K562 (cell line): ENCODE measurements at regions not wholly inside any gene's neighbourhood (a gene's known extent, or its start where the extent isn't known, plus 50 kb on each side); places are given as distances from the start of the nearest gene placed in this dataset.

Experiments used
- ATAC-seq: fragments of 200-7000 bp; cut with Tn5 transposase; 3 replicates; pipeline ENCODE4 v1.9.1; 2020; ENCODE audit warnings: moderate library complexity
- BruUV-seq: library from RNA; stranded (reverse); fragments of 400-500 nt; replicated peaks from 2 replicates; lab custom pipeline; 2021; lab: Mats Ljungman, UMichigan
- CTCF ChIA-PET: fragments of 300-600 bp; formaldehyde crosslinking; extraction: SDS; loops from one replicate; lab custom pipeline; 2021; ENCODE audit warnings: low intra/inter-chr PET ratio; lab: Yijun Ruan, JAX
- POLR2A ChIA-PET: fragments of 300-600, 350-650 bp; sonication (Branson Sonifier 250); formaldehyde crosslinking; extraction: SDS; loops from one replicate; lab custom pipeline; 2021; ENCODE audit warnings: antibody characterized with exemption, inconsistent platforms; lab: Yijun Ruan, JAX
- DNase-seq, 4 experiments: peaks; one replicate each; pipeline versions ENCODE4 v3.0.0 to v3.0.0-alpha.2; 2011 to 2018; ENCODE audit warnings: low spot score in 3 of 4, mixed read lengths in 3 of 4; ENCODE audit errors: extremely low read depth in 1 of 4
- FAIRE-seq: peaks from 2 replicates; lab custom pipeline; 2011; peaks lifted over from hg19 to GRCh38; lab: Jason Lieb, UNC
- H2AFZ ChIP-seq: 2 replicates; pipeline ENCODE4 v1.6.0; 2011; ENCODE audit warnings: low read depth, low read length, control low read depth, inconsistent platforms
- H3K27ac ChIP-seq: fragments of 200-600 bp; 3 replicates; pipeline ENCODE4 v1.8.0; 2011; ENCODE audit warnings: low read depth, mild to moderate bottlenecking, control low read depth, inconsistent platforms, low read length, moderate library complexity, mixed read lengths; ENCODE audit errors: extremely low read depth
- H3K27me3 ChIP-seq, 2 experiments: fragments of 300-600 bp in 1 of 2; 2 replicates in 1 of 2; 3 replicates in 1 of 2; pipeline versions ENCODE4 v1.6.0 to v1.8.0; 2011; ENCODE audit warnings: inconsistent platforms in 2 of 2, low read length in 2 of 2, mild to moderate bottlenecking in 1 of 2, mixed read lengths in 1 of 2, moderate library complexity in 1 of 2; ENCODE audit not compliant: control insufficient read depth in 2 of 2, insufficient read depth in 2 of 2
- H3K36me3 ChIP-seq: fragments of 300-600 bp; 3 replicates; pipeline ENCODE4 v1.8.0; 2011; ENCODE audit warnings: mild to moderate bottlenecking, low read length, inconsistent platforms; ENCODE audit not compliant: control insufficient read depth, insufficient read depth
- H3K4me1 ChIP-seq, 2 experiments: fragments of 200-600 bp in 1 of 2; replicated peaks in 1 of 2; 2 replicates in 1 of 2; 3 replicates in 1 of 2; pipeline versions ENCODE4 v1.5.1 to v1.8.0; 2011; ENCODE audit warnings: inconsistent platforms in 2 of 2, low read length in 2 of 2, mild to moderate bottlenecking in 1 of 2, mixed read lengths in 1 of 2, moderate library complexity in 1 of 2; ENCODE audit not compliant: control insufficient read depth in 2 of 2, insufficient read depth in 2 of 2
- H3K4me2 ChIP-seq: 2 replicates; pipeline ENCODE4 v1.6.1; 2011; ENCODE audit warnings: low read length, control low read depth, inconsistent platforms, mixed read lengths; ENCODE audit not compliant: insufficient read depth
- H3K4me3 ChIP-seq: fragments of 200-600 bp; sonication (generic), shearing (Covaris generic); 2 replicates; pipeline ENCODE4 v1.5.1; 2016; ENCODE audit warnings: control low read depth, inconsistent platforms
- H3K79me2 ChIP-seq: fragments of 200-600 bp; 3 replicates; pipeline ENCODE4 v1.8.0; 2011; ENCODE audit warnings: low read length, inconsistent platforms; ENCODE audit not compliant: control insufficient read depth, insufficient read depth
- H3K9ac ChIP-seq, 2 experiments: 2 replicates each; pipeline versions ENCODE4 v1.6.0 to v1.6.1; 2011; ENCODE audit warnings: low read depth in 2 of 2, low read length in 2 of 2, control low read depth in 1 of 2, inconsistent platforms in 1 of 2, mild to moderate bottlenecking in 1 of 2, mixed read lengths in 1 of 2; ENCODE audit not compliant: insufficient read depth in 1 of 2
- H3K9me1 ChIP-seq: one replicate; pipeline ENCODE4 v1.6.0; 2011; ENCODE audit warnings: inconsistent platforms, mild to moderate bottlenecking, low read length, moderate library complexity; ENCODE audit not compliant: control insufficient read depth, insufficient read depth
- H3K9me3 ChIP-seq: replicated peaks from 2 replicates; pipeline ENCODE4 v1.5.1; 2011; ENCODE audit warnings: low read depth, low read length, inconsistent platforms; ENCODE audit not compliant: control insufficient read depth, insufficient read depth
- H4K20me1 ChIP-seq: replicated peaks from 2 replicates; pipeline ENCODE4 v1.6.1; 2011; ENCODE audit warnings: low read length, inconsistent platforms, mixed read lengths; ENCODE audit not compliant: control insufficient read depth, insufficient read depth
- BRF1 ChIP-seq: IDR thresholded peaks from 3 replicates; pipeline ENCODE4 v1.6.1; 2011; ENCODE audit warnings: borderline replicate concordance, mild to moderate bottlenecking; ENCODE audit not compliant: insufficient read length; ENCODE audit errors: extremely low read depth
- GTF2B ChIP-seq: IDR thresholded peaks from 2 replicates; pipeline ENCODE4 v1.6.1; 2011; ENCODE audit not compliant: insufficient read length; ENCODE audit errors: extremely low read depth
- HDAC3 ChIP-seq: fragments of 450-650 bp; IDR thresholded peaks from 2 replicates; pipeline ENCODE4 v1.6.1; 2018; ENCODE audit warnings: borderline replicate concordance, mild to moderate bottlenecking, moderate library complexity; ENCODE audit not compliant: partially characterized antibody
- IRF9 ChIP-seq: fragments of 450-650 bp; IDR thresholded peaks from 2 replicates; pipeline ENCODE4 v1.6.1; 2016; ENCODE audit warnings: missing biosample characterization, missing genetic modification characterization
- PKNOX1 ChIP-seq: fragments of 450-650 bp; IDR thresholded peaks from 2 replicates; pipeline ENCODE4 v1.6.1; 2016
- RREB1 ChIP-seq: fragments of 250-450 bp; sonication (Bioruptor Pico); IDR thresholded peaks from 2 replicates; pipeline ENCODE4 v1.4.0; 2020
- SIRT6 ChIP-seq: IDR thresholded peaks from one replicate; pipeline ENCODE4 v1.6.1; 2012; ENCODE audit warnings: low read depth, mild to moderate bottlenecking, control low read depth, inconsistent platforms, low read length, moderate library complexity
- WHSC1 ChIP-seq: IDR thresholded peaks from one replicate; pipeline ENCODE4 v1.6.1; 2012; ENCODE audit warnings: low read length, control low read depth, inconsistent platforms
- ZBTB5 ChIP-seq: fragments of 450-650 bp; IDR thresholded peaks from 2 replicates; pipeline ENCODE4 v1.6.1; 2017; ENCODE audit warnings: antibody characterized with exemption
- WGBS: fragments of 100-300 bp; shearing (Covaris generic); methylation state at CpG from one replicate; pipeline ENCODE4 v1.1.6; 2016; ENCODE audit warnings: low coverage, mixed read lengths; ENCODE audit not compliant: insufficient coverage; ENCODE audit errors: missing lambda C conversion rate; 5-methylcytosine and 5-hydroxymethylcytosine counted together
- in situ Hi-C: fragments of 300-500 bp; cut with MboI; formaldehyde crosslinking; loops from 4 replicates; pipeline ENCODE4 v1.15.0; 2018; ENCODE audit warnings: inconsistent platforms, mixed read lengths
- intact Hi-C: fragments of 100-400 bp; cut with micrococcal nuclease; formaldehyde crosslinking; loops from 2 replicates; pipeline ENCODE4 v1.14.2; 2022

- Histone ChIP-seq H3K4me1 (no peaks in the 10 kb centered on the region), H3K9me3 (no peaks in the 10 kb centered on the region), H2AFZ (no peak overlapping the region), H3K4me3 (no peak overlapping the region), H3K9ac (no peak overlapping the region), H3K9me1 (no peaks in the 10 kb centered on the region), H4K20me1 (no peaks in the 10 kb centered on the region), H3K4me2 (no peak overlapping the region), H3K79me2 (no peaks in the 10 kb centered on the region), H3K27ac (no peak overlapping the region), H3K36me3 (no peaks in the 10 kb centered on the region), H3K27me3 (no peaks in the 10 kb centered on the region)
- 0% methylated on average over 1 of the region's 1 CpG for WGBS
- ChIA-PET CTCF (no interaction called here), POLR2A (no interaction called here)
- FAIRE-seq, result no peak
- no peak for DNase-seq
- ATAC-seq, result no peak
- no TSS peak for BruUV-seq
- in situ Hi-C loops (no loop called here), intact Hi-C loops (no loop called here)
- TF ChIP-seq GTF2B (no peak), ZBTB5 (no peak), WHSC1 (no peak), HDAC3 (no peak), RREB1 (CRISPR knock-in tag) (no peak), IRF9 (no peak), BRF1 (no peak), SIRT6 (no peak), PKNOX1 (no peak)
These were observed 445.3 kb upstream of the CCDC54 start for GRCh38 chr3:106931904-106932303.
